ENCODE measurements at regions not wholly inside any gene's neighbourhood (a gene's known extent, or its start where the extent isn't known, plus 50 kb on each side); places are given as distances from the start of the nearest gene placed in this dataset.
"Not testable (repeated sequence)": the region's sequence is repeated elsewhere in the genome, so short reads cannot be mapped to it uniquely, and the experiment has no call there.

DNA sequence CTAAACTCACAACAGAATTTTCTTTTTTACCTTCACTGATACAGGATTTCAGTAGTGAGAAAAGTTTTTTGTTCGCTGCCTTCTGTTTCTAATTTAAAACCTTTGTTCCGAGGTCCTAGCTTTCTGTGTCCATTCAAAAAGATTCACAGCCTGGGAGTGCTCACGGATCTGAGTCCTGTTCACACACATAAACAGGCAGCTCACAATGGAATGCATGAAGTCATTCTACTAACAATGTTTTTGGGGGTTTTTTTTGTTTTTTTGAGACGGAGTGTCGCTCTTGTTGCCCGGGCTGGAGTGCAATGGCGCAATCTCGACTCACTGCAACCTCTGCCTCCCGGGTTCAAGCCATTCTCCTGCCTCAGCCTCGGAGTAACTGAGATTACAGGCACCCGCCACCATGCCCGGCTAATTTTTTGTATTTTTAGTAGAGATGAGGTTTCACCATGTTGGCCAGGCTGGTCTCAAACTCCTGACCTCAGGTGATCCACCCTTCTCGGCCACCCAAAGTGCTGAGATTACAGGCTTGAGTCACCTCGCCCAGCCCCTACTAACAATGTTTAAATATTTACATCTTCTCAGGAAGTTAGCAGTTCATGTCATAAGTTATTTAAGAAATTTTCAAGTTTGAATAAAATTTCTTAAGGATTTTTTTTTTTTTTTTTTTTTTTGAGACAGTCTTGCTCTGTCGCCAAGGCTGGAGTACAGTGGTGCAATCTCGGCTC lies 59.0 kb downstream of the PRR18 start:
- TF ChIP-seq POLR2A (IDR thresholded peaks at IDR 0.05; ENCODE audit: low read length); GATA1 (IDR thresholded peaks at IDR 0.05; ENCODE audit: low read depth, low read length): not testable (repeated sequence)
